ENCODE measurements at regions not wholly inside any gene's neighbourhood (a gene's known extent, or its start where the extent isn't known, plus 50 kb on each side); places are given as distances from the start of the nearest gene placed in this dataset.
"Not testable (repeated sequence)": the region's sequence is repeated elsewhere in the genome, so short reads cannot be mapped to it uniquely, and the experiment has no call there.

GRCh38 chr20:47971058-47971791 lies 185.9 kb upstream of the SULF2 start:
- no peak for DNase-seq

DNA sequence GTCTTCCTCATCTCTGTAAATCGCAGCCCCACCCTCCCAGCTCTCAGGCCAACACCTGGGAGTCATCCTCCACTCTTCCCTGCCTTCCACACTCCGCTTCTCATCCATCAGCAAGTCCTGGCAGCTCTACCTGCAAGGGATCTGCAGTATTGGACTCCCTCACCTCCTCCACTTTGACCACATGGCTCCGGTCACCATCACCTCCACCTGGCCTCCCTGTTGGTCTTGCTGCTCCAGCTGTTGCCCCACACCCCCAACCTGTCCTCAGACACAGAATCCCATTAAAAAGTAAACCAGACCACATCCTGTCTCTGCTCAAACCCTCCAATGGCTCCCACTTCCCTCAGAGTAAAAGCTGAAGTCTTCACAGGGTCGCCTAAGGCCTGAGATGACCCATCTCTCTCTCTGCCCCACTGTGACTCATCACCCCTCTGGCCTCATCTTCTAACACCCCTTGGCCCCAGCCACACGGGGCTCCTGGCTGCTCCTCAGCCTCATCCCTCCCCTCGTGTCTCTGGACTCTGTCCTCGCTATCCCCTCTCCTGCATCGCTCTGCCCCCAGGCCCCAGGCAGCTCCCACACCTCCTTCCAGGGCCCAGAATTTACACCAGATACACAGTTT lies 185.1 kb upstream of the SULF2 start:
- DNase-seq = no peak

DNA sequence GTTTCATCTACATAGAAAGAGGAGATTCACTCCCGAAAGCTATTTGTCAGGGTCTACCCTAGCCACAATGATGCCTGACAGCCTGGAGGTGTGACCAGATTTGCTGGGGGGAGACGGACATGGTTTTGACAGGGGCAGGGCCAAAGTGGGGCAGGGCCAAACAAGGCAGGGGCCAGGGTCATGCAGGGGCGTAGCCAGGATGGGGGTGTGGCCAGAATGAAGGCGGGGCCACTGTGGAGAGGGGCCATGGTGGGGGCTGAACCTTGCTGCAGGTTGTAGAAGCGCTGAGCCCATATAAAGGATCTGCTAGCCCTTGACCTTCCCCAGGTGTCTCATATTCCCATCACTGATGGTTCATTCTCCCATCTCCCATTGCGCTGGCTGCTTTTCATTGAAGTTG lies 184.1 kb upstream of the SULF2 start:
- DNase-seq = no peak

- DNase-seq = no peak
These were observed 183.4 kb upstream of the SULF2 start for GRCh38 chr20:47968541-47969310.

- no peak for DNase-seq
These were observed 178.9 kb upstream of the SULF2 start for GRCh38 chr20:47964149-47964548.

- DNase-seq = no peak
These were observed 177.7 kb upstream of the SULF2 start for GRCh38 chr20:47963022-47963421.

- no peak for DNase-seq
These were observed 177.1 kb upstream of the SULF2 start for GRCh38 chr20:47962286-47962963.

DNA sequence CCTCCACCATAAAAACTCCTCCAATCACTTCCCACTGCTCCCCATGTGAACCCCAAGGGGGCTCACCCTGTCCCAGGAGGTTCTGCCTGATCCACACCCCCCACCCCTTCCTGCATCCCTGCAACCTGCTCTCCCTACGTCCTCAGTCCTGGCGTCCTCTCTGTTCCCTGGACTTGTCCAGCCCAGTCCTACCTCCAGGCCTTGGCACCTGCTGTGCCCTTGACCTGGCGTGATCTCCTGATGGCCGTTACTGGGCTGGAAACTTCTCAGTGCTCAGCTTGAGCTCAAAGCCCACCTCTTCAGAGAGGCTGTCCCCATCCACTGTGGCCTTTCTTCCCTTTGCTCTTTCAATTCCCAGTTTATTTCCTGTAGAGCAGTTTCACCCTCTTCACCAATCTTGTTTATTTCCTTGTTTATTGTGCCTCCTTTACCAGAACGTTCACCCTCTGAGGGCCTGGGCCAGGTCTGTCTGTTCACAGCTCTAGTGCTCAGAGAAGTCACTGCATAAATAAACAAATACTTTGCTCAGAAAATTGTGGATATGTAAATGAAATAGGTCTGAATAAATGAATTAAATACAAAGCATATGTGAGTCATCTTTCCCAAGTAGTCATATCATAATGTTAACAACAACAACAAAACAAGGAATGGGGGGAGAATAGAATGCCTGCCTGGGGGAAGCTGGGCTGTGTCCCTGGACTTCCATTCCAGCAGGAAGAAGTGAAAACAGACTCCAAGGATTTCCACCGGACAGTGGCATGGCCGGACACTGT lies 175.7 kb upstream of the SULF2 start:
- DNase-seq = no peak

DNA sequence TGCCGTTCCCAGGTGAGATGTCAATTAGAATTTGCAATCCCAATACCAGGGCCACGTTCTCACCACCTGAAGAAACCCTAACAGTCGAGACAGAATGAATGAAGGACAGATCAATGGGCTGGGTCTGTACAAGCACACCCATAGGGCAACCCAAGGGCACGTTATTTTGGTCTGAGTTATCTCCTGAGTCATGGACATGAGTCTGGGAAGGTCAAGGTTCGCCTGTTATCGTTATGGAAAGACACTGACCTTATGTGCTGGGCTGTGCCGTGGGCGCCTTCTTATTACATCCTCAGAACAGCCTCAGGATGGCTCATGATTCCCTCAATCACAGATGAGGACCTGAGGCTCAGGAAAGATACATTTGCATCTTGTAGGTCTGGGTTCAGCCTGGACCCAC lies 175.0 kb upstream of the SULF2 start:
- DNase-seq = no peak

- not testable (repeated sequence) for DNase-seq
These were observed 172.9 kb upstream of the SULF2 start for GRCh38 chr20:47957989-47958801.

DNA sequence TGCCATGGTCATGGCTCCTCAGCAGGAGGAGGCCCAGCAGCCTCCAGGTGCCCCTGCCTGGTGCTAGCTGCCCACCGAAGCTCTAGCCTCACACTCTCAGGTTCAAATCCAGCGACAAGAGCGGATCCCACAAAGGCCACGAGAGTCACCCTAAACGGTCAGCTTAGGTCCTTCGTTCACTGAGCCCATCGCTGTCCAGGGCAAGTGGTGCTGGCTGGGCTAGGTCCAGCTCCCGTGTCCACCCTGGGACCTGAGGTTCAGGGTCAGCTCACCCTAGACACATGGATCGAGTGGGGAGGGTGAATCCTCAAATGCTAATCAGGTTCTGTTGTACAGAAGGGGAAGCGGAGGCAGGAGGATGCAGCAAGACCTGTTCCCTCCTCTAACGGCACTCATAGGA lies 171.9 kb upstream of the SULF2 start:
- no peak for DNase-seq

DNA sequence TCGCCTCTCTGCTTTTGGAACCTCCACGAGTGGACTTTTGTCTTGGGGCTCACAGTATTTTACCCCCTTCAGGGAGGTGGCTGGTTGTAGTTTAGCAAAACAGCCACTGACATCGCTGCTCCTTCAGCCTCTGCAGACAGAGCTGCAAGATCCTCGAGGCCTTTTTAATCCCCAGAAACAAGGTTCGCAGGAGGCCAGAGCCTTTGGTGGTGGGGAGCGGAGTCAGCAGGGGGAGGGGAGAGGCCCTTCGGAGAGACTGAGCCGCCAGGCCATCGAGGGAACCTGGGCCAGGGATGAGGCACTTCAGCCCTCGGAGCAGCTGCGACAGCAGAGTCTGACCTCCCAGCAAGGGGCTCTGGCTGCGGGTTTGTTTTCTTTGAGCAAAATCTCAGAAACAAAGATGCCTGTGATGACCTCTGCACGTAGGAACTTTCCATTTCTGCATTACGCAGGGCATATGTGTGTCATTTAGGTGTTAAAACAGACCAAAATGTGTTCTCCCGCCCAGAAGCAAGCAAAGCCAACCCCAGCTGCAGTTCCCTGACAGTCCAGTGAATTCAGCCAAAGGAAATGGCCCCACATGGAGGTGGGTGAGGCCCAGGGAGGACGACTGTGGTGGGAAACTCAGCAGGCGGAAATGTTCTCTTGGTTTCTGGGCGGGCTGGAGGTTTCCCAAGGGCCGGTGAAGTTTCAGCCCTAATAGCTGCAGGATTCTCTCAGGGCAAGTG lies 171.2 kb upstream of the SULF2 start:
- DNase-seq = no peak

DNA sequence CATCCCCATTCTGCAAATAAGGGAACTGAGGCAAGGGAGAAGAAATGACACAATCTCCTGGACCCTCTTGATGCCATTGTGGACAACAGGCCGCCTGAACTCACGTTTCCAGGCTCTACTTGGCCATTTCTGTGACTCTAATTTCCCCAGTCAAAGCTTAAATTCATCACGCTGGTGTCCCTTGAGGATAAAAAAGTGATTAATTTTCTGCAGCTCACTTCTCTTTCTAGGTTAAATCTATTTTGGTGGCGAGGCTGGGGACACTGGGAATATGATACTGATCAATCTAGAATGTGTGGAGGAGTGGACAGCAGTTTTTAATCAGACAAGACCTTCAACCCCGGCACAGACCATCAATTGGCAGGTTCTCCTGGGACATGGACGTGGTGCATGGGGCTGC lies 168.2 kb upstream of the SULF2 start:
- DNase-seq = no peak

DNA sequence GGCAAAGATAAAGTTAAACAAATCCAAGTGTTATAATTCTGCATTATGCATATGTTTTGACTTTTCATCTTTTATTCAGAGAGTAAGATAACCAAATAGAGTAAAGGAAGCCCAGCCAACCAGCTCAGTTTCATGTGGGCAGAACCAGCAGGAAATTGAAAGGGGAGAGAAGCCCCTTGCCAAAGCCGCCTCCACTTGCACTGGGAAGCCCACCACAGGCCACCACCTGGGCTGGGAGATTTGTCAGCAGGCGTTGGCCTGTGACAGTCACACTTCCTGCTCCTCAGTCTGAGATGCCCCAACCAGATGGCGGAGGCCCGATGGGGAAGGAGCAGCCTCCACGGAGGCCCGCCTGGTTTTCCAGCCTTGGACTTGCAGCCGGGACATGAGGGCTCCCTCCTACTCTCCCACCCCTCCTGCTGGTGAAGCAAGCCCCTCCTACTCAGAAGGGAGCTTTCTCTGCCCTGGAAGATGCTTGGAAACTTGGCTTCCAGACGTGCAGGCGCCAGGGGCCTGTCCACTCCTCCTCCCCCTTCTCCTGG lies 166.8 kb upstream of the SULF2 start:
- DNase-seq = no peak

DNA sequence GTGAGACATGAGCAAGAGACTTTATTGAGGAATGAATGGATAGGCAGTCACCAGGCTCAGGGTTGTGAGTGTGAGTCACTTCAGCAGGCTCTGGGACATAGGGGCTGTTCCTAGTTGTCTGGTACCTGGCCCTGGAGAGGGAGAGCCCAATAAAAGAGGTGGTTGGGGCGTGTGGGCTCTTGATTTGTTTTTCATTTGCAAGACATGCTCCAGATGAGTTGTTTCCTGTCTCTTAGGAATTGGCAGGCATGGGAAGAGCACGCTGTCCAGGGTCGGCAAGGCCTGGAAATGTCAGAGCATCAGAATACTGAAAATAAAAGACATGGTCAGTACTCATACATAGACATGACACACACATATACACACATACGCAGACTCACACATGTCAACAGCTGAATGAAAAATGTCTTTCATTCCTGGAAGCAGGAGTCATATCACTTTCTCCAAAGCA lies 166.3 kb upstream of the SULF2 start:
- DNase-seq = no peak

GRCh38 chr20:47950913-47951283 lies 165.6 kb upstream of the SULF2 start:
- no peak for DNase-seq

- peak; percentile 64 for DNase-seq
These were observed 165.0 kb upstream of the SULF2 start for GRCh38 chr20:47950124-47950912.

DNA sequence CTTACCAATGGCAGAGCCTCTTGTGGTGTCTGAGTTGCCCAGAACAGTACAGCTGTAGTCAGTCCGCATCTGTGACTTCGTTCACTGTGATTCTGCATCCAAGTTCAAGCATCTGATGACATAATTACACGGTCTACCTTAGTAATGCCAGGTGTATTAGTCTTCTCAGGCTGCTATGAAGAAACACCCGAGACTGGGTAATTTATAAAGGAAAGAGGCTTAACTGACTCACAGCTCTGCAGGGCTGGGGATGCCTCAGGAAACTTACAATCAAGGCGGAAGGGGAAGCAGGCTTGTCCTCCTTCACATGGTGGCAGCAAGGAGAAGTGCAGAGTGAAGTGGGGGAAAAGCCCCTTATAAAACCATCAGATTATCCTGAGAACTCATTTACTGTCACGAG lies 163.9 kb upstream of the SULF2 start:
- no peak for DNase-seq

DNA sequence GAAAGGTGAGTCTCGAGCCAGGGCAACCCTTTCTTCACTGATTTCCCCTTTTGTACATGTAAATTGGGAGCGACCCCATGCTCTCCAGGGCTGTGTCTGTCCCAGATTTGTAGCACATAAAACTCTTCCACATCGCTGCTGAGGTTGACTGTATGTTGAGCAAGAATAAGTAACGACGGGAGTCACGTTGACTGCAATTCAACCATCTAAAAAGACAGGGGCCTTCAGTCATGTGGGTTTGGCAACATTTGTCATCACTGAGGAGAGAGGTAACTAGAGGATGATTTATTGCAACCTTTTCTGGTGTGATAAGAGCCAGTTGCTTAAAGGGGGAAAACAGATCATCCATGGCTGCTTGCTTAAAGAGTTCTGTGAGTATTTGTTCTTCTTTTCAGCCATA lies 159.4 kb upstream of the SULF2 start:
- no peak for DNase-seq

GRCh38 chr20:47941869-47942268 lies 156.6 kb upstream of the SULF2 start:
- DNase-seq = no peak
